Liver (tissue), 8 donors: ENCODE measurements at regions not wholly inside any gene's neighbourhood (a gene's known extent, or its start where the extent isn't known, plus 50 kb on each side); places are given as distances from the start of the nearest gene placed in this dataset.

Experiments
- DNase-seq: peaks from one replicate; pipeline ENCODE4 v3.0.0-alpha.2; 2017; ENCODE audit warnings: low spot score
- H3K27ac ChIP-seq, 2 donors: one replicate each; pipeline ENCODE4 v1.7.0; 2013; ENCODE audit warnings: inconsistent platforms in 2 of 2, low read length in 2 of 2, control low read depth in 1 of 2, low read depth in 1 of 2, mild to moderate bottlenecking in 1 of 2
- H3K27me3 ChIP-seq, 4 donors: one replicate each; pipeline versions ENCODE4 v1.6.1 to v1.7.0; 2013; ENCODE audit warnings: low read length in 3 of 4, inconsistent platforms in 1 of 4, mild to moderate bottlenecking in 1 of 4, moderate library complexity in 1 of 4; ENCODE audit not compliant: control insufficient read depth in 4 of 4, insufficient read depth in 4 of 4
- H3K36me3 ChIP-seq, 4 donors: one replicate each; pipeline versions ENCODE4 v1.6.1 to v1.7.0; 2013; ENCODE audit warnings: low read length in 3 of 4, mild to moderate bottlenecking in 3 of 4, low read depth in 1 of 4, moderate library complexity in 1 of 4; ENCODE audit not compliant: control insufficient read depth in 4 of 4, insufficient read depth in 3 of 4
- H3K4me1 ChIP-seq, 4 donors: one replicate each; pipeline versions ENCODE4 v1.6.1 to v1.7.0; 2013; ENCODE audit warnings: low read length in 3 of 4, mild to moderate bottlenecking in 3 of 4, moderate library complexity in 1 of 4; ENCODE audit not compliant: control insufficient read depth in 4 of 4, insufficient read depth in 4 of 4
- H3K4me3 ChIP-seq, 3 donors: one replicate each; pipeline versions ENCODE4 v1.6.1 to v1.7.0; 2013; ENCODE audit warnings: low read length in 3 of 3, control low read depth in 1 of 3, low read depth in 1 of 3, mild to moderate bottlenecking in 1 of 3
- H3K9ac ChIP-seq, 2 donors: one replicate each; pipeline ENCODE4 v1.7.0; 2013; ENCODE audit warnings: low read length in 2 of 2, mild to moderate bottlenecking in 2 of 2, moderate library complexity in 2 of 2, control low read depth in 1 of 2, low read depth in 1 of 2
- H3K9me3 ChIP-seq, 4 donors: one replicate each; pipeline versions ENCODE4 v1.6.1 to v1.7.0; 2013; ENCODE audit warnings: low read length in 3 of 4; ENCODE audit not compliant: control insufficient read depth in 4 of 4
- ATF3 ChIP-seq: IDR thresholded peaks from 2 replicates; pipeline ENCODE4 v1.6.1; 2016; ENCODE audit warnings: antibody characterized with exemption
- EGR1 ChIP-seq, 2 donors: IDR thresholded peaks; 2 replicates each; pipeline ENCODE4 v1.6.1; 2016 to 2018; ENCODE audit warnings: antibody characterized with exemption in 2 of 2, low read depth in 2 of 2
- FOXA1 ChIP-seq: IDR thresholded peaks from 2 replicates; pipeline ENCODE4 v1.6.1; 2016; ENCODE audit warnings: antibody characterized with exemption
- FOXA2 ChIP-seq: IDR thresholded peaks from 2 replicates; pipeline ENCODE4 v1.6.1; 2016; ENCODE audit warnings: antibody characterized with exemption
- GABPA ChIP-seq, 2 donors: IDR thresholded peaks in 1 of 2; conservative IDR thresholded peaks in 1 of 2; 2 replicates each; pipeline ENCODE4 v1.6.1; 2016; ENCODE audit warnings: antibody characterized with exemption in 2 of 2, mild to moderate bottlenecking in 1 of 2, moderate library complexity in 1 of 2
- HNF4A ChIP-seq, 2 donors: conservative IDR thresholded peaks; 2 replicates each; pipeline ENCODE4 v1.6.1; 2016; ENCODE audit warnings: antibody characterized with exemption in 2 of 2, mild to moderate bottlenecking in 2 of 2
- HNF4G ChIP-seq: IDR thresholded peaks from 2 replicates; pipeline ENCODE4 v1.6.1; 2016; ENCODE audit warnings: antibody characterized with exemption
- JUND ChIP-seq, 2 donors: IDR thresholded peaks; 2 replicates each; pipeline ENCODE4 v1.6.1; 2016; ENCODE audit warnings: antibody characterized with exemption in 2 of 2
- NR2F2 ChIP-seq: IDR thresholded peaks from 2 replicates; pipeline ENCODE4 v1.6.1; 2016; ENCODE audit warnings: antibody characterized with exemption
- RAD21 ChIP-seq, 2 donors: IDR thresholded peaks; 2 replicates each; pipeline ENCODE4 v1.6.1; 2016; ENCODE audit warnings: antibody characterized with exemption in 2 of 2, mild to moderate bottlenecking in 2 of 2
- REST ChIP-seq: IDR thresholded peaks from 2 replicates; pipeline ENCODE4 v1.6.1; 2016; ENCODE audit warnings: antibody characterized with exemption, mild to moderate bottlenecking
- RXRA ChIP-seq, 2 donors: IDR thresholded peaks; 2 replicates each; pipeline ENCODE4 v1.6.1; 2017 to 2018; ENCODE audit warnings: antibody characterized with exemption in 2 of 2, mild to moderate bottlenecking in 1 of 2
- SP1 ChIP-seq: IDR thresholded peaks from 2 replicates; pipeline ENCODE4 v1.6.1; 2018; ENCODE audit warnings: antibody characterized with exemption, mild to moderate bottlenecking
- TAF1 ChIP-seq: conservative IDR thresholded peaks from 2 replicates; pipeline ENCODE4 v1.6.1; 2016; ENCODE audit warnings: antibody characterized with exemption, mild to moderate bottlenecking
- YY1 ChIP-seq: IDR thresholded peaks from 2 replicates; pipeline ENCODE4 v1.6.1; 2016; ENCODE audit warnings: antibody characterized with exemption, mild to moderate bottlenecking
- WGBS: extraction: QIAGEN DNeasy Blood & Tissue Kit; methylation state at CpG from one replicate; pipeline ENCODE4 v1.1.7; 2013; 5-methylcytosine and 5-hydroxymethylcytosine counted together
- TF ChIP-seq, protein P1 (sequence below): fragments of 150-350 bp; IDR thresholded peaks from 2 replicates; pipeline ENCODE4 v1.5.1; 2017; ENCODE audit warnings: improper control_type of control experiment, low read depth, low read length; ENCODE audit not compliant: missing input control
- TF ChIP-seq, protein P2 (sequence below): IDR thresholded peaks from 2 replicates; pipeline ENCODE4 v1.6.1; 2016; ENCODE audit warnings: antibody characterized with exemption
- TF ChIP-seq, protein P3 (sequence below): IDR thresholded peaks from 2 replicates; pipeline ENCODE4 v1.6.1; 2016; ENCODE audit warnings: antibody characterized with exemption
- donor health status: healthy.
- donor health status: healthy.
- donor health status: healthy.
- donor health status: healthy.
- donor health status: healthy.

DNA sequence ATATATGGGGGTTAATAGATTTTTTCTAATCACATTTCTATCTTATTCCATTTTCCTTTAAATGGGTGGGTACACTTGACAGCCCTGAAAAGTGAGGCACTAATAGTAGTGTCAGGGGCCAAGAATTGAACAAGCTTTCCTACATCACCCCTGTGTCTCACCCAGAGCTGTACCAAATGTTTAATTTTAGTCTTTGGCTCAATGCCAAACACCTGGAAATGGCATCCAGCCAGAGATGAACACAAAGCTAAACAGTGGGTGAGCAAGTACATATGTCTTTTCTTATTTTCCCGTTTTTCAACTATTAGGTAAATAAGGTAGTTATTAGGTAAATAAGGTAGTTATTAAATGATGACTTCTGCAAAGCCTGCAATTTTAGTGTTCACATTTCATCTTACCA lies 276.3 kb upstream of the ERBB4 start:
- 52% methylated on average over 1 of the region's 1 CpG for WGBS
- no peaks in the 10 kb centered on the region for H3K27me3 ChIP-seq
- no peak overlapping the region for H3K27ac ChIP-seq
- H3K4me1 ChIP-seq, result no peaks in the 10 kb centered on the region
- no peaks in the 10 kb centered on the region for H3K9me3 ChIP-seq
- H3K36me3 ChIP-seq, result no peaks in the 10 kb centered on the region
- no peak overlapping the region for H3K9ac ChIP-seq
- no peak for DNase-seq
- TF ChIP-seq FOXA2, result no peak
- TF ChIP-seq, protein P1, sequence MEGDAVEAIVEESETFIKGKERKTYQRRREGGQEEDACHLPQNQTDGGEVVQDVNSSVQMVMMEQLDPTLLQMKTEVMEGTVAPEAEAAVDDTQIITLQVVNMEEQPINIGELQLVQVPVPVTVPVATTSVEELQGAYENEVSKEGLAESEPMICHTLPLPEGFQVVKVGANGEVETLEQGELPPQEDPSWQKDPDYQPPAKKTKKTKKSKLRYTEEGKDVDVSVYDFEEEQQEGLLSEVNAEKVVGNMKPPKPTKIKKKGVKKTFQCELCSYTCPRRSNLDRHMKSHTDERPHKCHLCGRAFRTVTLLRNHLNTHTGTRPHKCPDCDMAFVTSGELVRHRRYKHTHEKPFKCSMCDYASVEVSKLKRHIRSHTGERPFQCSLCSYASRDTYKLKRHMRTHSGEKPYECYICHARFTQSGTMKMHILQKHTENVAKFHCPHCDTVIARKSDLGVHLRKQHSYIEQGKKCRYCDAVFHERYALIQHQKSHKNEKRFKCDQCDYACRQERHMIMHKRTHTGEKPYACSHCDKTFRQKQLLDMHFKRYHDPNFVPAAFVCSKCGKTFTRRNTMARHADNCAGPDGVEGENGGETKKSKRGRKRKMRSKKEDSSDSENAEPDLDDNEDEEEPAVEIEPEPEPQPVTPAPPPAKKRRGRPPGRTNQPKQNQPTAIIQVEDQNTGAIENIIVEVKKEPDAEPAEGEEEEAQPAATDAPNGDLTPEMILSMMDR, result no peak
- no peak for TF ChIP-seq ATF3
- TF ChIP-seq RXRA (IDR thresholded peaks at IDR 0.05), result no peak
- no peak for TF ChIP-seq HNF4A (conservative IDR thresholded peaks at IDR 0.05)
- no peak for TF ChIP-seq RAD21 (IDR thresholded peaks at IDR 0.05)
- no peak for TF ChIP-seq JUND (IDR thresholded peaks at IDR 0.05)
- no peak for TF ChIP-seq TAF1
- TF ChIP-seq, protein P2, sequence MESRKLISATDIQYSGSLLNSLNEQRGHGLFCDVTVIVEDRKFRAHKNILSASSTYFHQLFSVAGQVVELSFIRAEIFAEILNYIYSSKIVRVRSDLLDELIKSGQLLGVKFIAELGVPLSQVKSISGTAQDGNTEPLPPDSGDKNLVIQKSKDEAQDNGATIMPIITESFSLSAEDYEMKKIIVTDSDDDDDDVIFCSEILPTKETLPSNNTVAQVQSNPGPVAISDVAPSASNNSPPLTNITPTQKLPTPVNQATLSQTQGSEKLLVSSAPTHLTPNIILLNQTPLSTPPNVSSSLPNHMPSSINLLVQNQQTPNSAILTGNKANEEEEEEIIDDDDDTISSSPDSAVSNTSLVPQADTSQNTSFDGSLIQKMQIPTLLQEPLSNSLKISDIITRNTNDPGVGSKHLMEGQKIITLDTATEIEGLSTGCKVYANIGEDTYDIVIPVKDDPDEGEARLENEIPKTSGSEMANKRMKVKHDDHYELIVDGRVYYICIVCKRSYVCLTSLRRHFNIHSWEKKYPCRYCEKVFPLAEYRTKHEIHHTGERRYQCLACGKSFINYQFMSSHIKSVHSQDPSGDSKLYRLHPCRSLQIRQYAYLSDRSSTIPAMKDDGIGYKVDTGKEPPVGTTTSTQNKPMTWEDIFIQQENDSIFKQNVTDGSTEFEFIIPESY, result no peak
- no peak for TF ChIP-seq GABPA (IDR thresholded peaks at IDR 0.05 in 1 of 2, conservative IDR thresholded peaks at IDR 0.05 in 1 of 2)
- TF ChIP-seq EGR1 (IDR thresholded peaks at IDR 0.05; ENCODE audit: low read depth in 2 of 2), result no peak
- TF ChIP-seq NR2F2, result no peak
- TF ChIP-seq, protein P3, sequence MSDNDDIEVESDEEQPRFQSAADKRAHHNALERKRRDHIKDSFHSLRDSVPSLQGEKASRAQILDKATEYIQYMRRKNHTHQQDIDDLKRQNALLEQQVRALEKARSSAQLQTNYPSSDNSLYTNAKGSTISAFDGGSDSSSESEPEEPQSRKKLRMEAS, result no peak
- TF ChIP-seq SP1, result no peak
- no peak for TF ChIP-seq YY1
- no peak for TF ChIP-seq FOXA1
- no peak for TF ChIP-seq HNF4G
- no peak for TF ChIP-seq REST
- no peak overlapping the region for H3K4me3 ChIP-seq

GRCh38 chr2:212811921-212812320 lies 273.3 kb upstream of the ERBB4 start:
- H3K36me3 ChIP-seq, result no peaks in the 10 kb centered on the region
- no peaks in the 10 kb centered on the region for H3K27me3 ChIP-seq
- no peaks in the 10 kb centered on the region for H3K4me1 ChIP-seq
- H3K9ac ChIP-seq, result no peak overlapping the region
- 53% methylated on average over 1 of the region's 1 CpG for WGBS
- no peak for DNase-seq
- H3K9me3 ChIP-seq, result no peaks in the 10 kb centered on the region
- TF ChIP-seq HNF4G (no peak), RAD21 (IDR thresholded peaks at IDR 0.05) (no peak), EGR1 (IDR thresholded peaks at IDR 0.05; ENCODE audit: low read depth in 2 of 2) (no peak), YY1 (no peak), GABPA (IDR thresholded peaks at IDR 0.05 in 1 of 2, conservative IDR thresholded peaks at IDR 0.05 in 1 of 2) (no peak), TAF1 (no peak), SP1 (no peak), FOXA1 (no peak), HNF4A (conservative IDR thresholded peaks at IDR 0.05) (no peak)
- TF ChIP-seq, protein P2, result no peak
- TF ChIP-seq, protein P3, result no peak
- TF ChIP-seq, protein P1, result no peak
- no peak overlapping the region for H3K4me3 ChIP-seq
- no peak overlapping the region for H3K27ac ChIP-seq
